NCI-H187 treated with DMSO at 0.1 percent for 48 hours (cell line): ENCODE measurements at regions not wholly inside any gene's neighbourhood (a gene's known extent, or its start where the extent isn't known, plus 50 kb on each side); places are given as distances from the start of the nearest gene placed in this dataset.

Experiments used
- DNase-seq: peaks from one replicate; lab custom pipeline; 2025; lab: John Stamatoyannopoulos, UW

DNA sequence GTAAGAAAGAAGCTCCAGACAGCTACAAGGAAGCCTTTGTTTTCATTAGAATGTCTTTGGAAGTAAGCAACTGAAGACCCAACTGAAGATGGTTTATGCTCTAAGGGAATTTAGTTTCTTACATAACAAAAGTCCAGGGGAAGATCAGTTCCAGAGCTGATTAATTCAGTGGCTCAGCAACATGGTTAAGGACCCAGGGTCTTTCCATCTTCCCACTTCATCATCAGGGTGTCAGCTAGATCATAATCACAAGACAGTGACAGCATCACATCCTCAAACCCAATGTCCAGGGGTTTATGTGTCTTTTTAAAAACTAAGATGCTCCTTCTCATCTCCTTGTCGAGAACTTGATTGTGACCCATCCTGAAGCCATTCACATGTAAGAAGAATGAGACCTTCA lies 119.7 kb upstream of the PRDM1 start:
- no peak for DNase-seq

DNA sequence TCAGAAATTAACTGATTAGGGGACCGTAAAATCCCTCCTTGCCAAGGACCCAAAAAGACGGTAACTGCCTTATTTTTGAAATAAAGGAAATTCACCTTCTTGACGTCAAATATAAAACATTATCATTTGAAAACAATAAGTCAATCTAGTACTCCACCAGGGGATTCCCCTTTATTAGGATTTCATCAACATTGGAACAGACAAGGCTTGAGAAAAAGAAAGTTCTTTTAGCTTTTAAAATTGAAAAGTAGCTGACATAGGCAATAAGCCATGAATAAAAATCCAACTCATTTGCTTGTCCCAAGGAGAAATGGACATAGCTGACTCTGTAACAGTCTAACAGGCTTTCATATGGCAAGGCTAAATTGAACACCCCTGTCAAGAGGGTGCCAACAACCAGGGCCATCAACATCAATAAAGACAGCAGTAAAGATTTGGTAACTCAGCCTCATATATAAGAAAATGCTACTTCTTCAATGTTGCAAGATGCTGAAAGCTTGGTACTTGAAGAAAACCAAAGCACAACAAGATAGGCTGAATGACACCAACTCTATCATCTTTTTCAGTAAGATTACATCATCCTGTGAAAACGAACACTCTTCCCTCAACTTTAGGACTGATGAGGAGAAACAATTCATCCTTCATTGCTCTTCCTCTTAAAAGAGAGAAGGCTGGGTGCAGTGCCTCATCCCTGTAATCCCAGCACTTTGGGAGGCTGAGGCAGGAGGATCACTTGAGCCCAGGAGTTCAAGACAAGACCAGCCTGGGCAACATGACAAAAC lies 121.0 kb upstream of the PRDM1 start:
- no peak for DNase-seq

DNA sequence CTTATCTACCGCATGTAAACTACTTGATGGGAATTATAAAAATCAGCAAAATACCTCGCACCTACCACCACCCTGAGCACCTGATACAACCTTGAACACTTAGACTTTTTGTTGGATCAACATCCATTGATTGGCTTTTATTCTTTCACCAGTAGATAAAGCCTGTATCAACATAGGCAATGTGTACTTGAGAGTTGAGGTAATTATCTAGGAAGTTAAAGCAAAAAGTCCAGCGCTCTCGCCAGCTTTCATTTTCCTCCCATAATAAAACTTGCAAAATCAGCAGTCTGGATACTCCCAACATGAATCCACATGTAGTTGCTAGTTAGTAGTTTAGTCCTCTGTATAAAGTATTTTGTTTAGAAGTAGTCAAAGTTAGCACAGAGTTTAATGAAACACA lies 132.0 kb upstream of the PRDM1 start:
- no peak for DNase-seq

DNA sequence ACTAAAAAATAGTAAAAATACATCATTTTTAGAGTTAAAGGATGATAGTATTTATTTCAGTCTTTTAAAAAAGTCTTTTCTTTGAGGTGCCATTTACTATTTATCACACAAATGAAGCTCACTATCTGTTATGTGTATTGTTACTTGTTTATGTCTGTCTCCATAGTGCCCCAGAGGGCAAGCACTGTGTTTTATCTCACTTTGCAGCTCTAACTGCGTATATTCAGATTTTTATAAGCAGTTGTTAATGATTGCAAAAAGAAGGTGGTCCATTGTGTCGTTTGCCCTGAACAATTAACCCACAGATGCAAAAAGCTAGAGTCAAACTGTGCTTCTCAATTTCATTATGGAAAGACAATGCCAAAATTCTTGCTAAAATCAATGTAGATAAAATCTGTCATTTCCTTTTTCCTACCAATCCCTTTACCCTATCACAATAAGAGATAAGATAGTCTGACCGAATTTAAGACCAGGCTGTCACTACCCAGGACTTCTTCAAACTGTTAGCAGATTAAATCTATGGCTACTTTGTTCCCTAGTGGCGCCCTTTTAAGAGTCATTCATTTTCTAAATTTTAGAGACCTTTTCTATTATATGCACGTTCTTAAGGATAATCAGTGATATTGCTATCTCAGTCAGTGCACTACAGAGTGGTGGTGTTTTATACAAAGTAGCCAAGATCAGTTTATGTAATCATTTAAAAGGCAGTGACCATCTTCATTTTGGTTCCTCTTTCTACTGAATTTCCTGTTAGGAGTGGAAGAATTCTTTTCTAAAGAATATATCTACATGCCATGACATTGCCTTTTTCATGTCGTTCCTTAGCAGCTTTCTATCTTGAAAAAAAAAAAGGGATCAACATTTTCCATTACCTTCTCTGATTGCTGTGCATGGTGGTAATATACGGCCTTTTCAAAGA lies 133.1 kb upstream of the PRDM1 start:
- no peak for DNase-seq

DNA sequence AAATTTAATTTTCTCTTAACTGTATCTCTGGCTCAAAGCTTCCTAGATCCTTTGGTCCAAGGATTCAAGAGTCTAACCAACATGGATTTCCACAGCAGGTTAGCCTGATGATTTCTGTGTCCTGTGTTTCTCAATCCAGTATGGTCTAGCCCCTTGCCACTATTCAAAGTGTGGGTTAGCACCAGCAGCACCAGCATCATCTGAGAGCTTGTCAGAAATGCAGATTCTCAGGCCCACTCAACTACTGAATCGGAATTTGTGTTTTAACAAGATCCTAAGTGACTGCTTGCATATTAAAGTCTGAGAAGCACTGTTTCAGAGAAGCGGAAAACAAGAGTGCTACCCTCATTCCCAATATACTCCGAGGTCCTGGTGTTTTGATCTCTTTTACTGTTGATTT lies 133.8 kb upstream of the PRDM1 start:
- no peak for DNase-seq

DNA sequence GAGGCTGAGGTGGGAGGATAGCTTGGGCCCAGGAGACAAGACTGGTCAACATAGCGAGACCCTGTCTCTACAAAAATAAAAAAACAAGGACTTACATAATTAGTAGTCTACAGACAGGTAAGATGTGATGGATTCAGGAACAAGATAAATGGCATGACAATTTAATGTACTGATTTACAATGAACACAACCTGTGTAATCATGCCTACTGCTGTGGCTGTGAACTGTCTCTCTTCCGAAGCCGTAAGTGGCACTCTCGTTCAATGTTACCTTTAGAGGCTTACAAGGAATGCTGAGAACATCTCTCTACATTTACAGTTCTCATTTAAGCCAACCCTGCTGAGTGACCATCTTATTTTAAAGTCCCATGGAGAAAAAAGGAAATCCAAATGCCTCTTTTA lies 134.8 kb upstream of the PRDM1 start:
- no peak for DNase-seq

DNA sequence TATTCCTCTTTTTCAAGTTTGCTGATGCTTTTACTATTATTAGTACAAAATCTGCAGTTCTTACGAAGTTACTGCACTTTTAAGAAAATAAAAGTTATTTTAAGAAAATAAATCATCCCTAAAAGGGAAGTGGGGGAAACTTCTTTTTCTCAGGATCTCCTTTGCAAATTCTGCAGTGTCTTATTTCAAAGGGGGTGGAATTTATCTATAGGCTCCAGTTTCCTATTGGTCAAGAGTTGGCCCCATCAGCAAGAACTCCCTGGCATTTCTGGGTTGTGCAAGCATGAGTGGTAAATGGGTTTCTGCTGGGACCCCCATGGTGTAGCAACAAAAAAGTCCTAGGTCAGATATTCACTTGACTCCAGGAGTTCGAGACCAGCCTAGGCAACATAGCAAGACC lies 136.3 kb upstream of the PRDM1 start:
- DNase-seq: no peak

DNA sequence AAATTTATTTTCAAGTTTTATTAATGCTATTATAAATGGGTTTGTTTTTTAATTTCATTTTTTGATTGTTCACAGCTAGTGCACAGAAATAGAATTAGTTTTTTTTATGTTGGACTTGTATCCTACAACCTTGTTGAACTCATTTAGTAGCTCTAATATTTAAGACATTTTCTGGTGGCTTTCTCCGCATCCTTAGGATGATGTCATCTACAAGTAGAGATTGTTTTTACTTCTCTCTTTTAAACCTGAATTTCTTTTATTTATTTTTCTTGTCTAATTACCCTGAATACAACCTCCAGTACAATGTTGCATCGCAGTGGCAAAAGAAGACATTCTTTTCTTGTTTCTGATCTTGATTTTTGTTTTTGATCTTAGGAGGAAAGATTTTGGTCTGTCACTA lies 142.6 kb upstream of the PRDM1 start:
- no peak for DNase-seq

DNA sequence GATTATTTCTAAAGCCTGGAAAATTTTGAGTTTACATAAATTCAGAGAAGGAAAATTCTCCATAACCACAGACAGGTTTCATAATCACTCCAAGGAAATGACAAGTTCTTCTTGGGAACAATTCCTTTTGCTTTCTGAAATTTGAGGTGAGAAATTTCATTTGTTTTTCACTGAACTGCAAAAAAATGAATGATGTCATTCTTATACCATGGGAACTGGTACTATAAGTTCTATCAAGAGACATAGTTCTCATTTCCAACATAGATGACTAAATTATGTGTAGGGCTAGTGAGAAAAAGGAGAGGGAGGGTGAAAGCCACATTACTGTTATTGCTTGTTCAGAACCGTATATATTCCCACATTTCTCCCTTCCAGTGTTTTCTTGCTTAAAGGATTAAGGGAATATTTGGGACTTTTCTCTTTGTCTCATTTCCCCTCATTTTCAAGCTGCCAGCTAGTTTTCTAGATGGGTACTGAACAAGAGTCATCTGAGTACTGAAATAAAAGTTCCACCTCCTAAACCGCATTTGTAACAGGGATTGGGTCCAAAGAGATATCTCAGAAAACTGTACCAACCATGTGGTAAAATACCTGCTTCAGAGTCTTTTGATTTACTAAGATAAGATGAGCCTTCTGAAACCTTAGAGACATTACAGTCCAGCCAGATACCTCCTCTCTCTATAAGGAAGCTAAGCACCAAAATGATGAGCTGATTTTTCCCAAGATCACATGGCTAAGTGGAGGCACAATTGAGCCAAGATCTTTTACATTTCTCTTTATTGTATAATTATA lies 144.3 kb upstream of the PRDM1 start:
- no peak for DNase-seq

DNA sequence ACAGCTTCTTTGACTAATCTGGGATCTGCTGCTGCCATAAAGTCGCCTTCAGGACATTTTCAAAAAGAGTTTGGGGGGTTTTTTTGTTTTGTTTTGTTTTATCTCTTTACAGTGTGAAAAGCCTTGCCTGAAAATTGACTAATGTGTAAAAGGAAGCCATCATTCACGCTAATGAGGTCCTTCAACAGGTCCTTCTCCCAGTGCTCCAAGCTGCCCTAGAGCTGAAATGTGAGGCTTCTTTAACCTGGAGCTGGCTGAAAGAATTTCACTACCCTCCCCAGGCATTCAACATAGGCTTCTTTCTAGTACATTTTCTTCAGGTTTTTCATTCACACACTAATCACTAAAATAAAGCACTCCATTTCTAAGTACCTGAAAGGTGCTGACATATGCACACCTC lies 145.1 kb upstream of the PRDM1 start:
- DNase-seq: no peak

DNA sequence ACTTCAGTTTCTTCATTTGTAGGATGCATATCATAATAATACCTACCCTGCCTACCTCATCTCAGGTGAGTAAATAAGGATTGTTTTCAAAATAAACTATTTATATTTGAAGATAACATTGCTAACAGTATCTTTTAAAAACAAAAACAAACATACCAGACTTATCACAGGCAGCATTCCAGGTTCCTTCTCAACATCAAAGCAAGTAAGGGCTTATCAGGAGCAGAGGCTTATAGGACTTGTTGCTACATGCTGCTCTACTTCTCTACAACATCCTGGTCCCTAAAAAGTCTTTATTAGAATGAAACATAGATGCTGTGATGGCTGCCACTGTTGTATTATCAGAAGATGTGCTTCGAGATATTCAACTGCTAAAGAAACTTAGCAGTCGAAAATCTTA lies 149.2 kb upstream of the PRDM1 start:
- no peak for DNase-seq

DNA sequence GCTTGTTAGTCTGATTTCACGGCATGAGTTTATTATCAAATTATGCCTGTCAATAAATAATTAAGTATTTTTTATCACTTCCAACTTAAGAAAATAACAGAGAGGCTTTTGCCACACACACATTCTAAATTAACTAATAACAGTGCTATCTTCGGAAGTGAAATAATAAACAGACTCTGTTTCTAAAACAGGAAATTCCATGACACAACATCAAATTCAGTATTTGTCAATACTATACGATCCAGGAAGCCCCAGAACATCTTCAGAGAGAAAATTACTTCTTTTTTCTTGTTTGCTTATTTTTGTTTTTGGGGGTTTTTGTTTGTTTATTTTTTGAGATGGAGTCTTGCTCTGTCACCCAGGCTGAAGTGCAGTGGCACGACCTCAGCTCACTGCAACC lies 150.7 kb upstream of the PRDM1 start:
- no peak for DNase-seq

DNA sequence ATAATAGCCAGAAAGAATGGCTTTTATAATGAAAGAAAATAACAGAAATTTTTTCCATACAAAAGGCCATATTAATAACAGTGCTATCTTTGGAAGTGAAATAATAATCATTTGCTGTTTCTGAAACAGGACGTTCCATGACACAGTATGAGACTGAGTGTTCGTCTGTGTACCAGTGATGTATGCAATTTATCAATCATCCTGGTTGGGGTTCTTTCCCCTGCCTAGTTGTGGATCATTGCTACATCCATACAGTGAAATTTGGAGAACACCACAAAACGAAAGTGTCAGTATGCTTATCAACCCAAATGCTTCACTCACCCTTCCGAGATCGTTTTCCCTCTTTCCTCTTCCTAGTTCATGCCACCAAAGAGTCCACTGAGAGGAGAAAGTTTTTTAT lies 151.4 kb upstream of the PRDM1 start:
- no peak for DNase-seq

DNA sequence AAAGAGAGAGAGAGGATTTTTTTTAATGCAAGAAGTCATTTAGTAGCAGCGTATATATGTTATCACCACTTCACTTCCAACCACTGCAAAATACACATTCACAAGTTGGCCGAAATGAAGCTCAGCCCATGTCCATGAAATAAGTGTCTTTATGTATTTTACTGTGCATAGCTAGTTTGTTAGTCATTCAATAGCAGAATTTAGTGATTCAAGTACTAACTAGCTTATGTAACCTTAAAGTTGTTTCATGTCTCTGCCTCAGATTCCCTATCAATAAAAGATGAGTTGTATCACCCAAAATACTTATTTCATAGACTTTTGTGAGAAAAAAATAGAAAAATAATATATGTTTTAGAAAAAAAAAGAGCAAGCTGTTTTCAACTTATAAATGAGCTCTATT lies 153.7 kb upstream of the PRDM1 start:
- DNase-seq: no peak

DNA sequence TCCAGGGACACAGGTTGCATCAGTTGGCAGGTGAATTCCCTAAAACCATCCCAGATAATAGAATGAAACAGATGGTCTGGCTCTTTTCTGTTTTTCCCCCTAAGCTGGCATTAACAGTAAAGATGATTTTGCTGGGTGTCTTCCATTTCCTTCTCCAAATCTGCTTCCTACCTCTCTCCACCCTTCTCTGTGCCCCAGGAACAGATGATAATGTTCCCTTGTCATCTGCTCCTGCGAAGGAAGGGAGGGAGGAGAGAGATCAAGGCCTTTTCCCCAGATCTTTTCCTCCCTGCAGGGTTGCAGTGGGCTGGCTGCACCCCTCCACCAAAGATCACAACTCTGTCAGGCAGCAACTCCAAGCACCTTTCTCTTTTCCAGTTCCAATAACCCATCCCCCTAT lies 156.5 kb upstream of the PRDM1 start:
- DNase-seq: no peak

DNA sequence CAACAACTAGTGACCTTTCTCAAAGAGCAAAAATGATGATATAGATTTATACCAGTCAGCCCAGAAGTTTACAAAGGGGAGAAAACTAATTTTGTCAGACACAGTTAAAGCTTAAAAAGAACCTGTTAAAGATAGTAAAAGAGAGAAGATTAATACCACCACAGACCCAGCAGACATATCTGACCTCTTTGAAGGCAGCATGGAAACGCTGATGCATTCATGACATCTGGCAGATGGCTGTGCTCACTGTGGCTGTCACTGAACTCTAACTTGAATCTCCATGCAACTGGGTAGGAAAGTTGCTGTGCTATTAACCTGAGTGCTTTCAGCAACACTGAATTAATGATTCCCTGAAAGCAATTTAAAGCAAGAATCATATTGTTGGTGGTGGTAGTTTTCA lies 159.8 kb upstream of the PRDM1 start:
- no peak for DNase-seq

DNA sequence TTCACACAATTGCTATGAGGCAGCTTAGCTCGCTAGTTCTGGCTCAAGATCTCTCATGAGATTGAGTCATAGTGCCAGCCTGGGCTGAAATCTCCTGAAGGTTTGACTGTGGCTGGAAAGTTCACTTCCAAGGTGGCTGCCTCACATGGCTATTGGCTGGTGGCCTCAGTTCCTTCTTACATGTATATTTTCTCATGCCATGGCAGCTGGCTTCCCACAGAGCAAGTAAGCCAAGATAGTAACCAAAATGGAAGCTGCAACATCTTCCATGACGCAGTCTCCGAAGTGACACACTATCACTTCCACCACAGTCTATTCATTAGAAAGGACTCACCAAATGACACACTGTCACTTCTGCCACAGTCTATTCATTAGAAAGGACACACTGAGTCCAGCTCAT lies 160.4 kb upstream of the PRDM1 start:
- no peak for DNase-seq

DNA sequence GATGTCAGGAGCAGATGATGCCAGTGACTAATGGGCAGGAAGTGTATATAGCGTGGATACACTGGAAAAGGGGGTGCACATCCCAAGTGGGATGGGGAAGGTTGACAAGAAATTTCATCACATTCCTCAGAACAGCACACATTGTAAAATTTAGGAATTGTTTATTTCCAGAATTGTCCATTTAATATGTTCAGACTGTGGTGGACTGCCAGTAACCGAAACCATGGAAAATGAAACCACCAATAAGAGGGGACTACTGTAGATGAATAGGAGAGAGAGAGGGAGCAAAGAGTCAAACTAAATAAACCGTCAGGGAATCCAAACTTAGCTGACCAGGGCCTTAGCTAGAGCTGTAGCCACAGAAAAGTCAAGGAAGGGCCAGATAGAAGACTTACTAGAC lies 164.4 kb upstream of the PRDM1 start:
- no peak for DNase-seq

DNA sequence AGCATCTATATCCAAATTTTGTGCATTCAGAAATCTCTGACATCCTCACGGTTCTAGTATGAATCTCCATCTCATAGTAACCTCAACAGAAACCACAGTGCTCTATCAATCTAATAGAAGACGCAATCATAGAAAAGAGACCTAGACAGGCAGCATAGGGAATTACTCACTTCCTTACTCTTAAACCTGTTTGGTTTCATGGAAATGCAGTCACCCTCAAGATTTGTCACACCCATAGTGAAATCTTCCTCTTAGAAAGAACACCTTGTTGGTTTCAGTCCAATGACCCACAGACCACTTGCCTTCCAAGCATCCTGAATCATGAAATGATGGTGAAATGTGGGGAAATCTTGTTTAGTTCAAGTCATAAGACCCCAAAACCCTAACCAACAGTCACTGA lies 166.1 kb upstream of the PRDM1 start:
- no peak for DNase-seq

DNA sequence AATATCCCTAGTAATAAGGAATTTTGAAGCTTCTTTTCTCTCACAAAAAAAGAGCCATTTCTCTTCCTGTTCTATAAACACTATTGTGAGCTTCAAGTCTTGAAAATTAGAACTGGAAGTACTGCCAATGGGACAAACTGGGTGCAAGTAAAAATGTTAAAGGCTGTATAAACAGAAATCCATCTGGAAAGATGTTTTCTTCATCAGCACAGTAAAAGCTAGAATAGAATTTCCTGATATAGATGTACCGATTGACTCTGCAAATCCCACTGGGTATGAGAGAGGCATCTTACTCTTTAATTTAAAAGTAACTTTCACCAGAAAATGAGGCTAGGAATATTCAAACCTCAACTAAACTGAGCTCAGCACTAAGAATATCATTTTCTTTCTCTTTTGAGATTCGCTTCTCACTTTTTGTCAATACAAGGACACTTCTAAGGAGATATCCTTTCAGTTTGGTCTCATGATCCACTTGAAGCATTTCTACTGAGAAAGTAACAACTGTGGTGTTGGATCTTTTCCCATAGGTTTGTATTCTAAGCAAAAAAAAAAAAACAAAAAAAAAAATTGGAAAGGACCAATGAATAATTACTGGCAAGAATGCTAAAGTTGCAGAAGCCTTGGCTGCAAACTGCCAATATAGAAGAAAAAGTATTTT lies 169.0 kb upstream of the PRDM1 start:
- DNase-seq: no peak

DNA sequence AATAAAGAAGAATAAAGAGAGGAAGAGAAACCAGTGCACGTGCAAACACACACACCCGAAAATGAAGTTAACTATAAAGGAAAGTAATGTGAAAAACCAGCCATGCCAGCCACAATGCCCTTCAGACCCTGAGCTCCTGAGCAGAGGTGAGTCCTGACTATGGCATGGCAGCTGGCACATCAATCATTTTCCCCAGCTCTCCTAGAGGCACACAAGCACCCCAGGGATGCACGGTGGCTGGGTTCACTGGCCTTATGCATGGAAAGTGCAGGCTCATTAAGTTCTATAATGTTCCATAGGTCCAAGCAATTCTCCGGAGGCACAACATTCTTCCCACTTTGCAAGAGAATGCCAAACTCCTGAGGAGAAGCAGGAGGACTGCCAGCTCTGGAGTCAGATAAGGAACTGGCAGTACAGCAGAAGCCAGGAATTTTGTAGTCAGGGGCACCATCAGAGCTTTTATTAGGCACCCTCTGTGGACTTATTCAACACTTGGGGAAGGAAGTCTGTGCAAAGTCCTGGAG lies 175.0 kb upstream of the PRDM1 start:
- no peak for DNase-seq

DNA sequence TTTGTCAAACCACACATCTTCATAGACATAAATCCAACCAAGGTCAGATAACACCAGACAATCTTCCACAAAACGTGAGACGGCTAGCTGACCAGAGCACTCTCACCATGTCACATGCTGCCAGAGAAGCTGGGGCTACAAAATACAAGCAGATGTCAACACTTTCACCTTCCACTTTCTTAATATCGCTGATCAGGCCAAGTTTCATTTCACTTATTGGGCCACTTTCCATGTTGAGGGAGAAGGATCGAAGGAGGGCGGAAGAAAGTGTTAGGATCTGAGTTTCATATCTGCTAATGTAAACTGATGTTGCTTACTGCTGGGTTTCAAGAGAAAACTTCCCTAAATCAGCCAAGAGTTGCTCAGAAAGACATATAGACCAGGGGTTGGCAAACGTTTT lies 177.0 kb upstream of the PRDM1 start:
- no peak for DNase-seq
